ENCODE measurements at regions not wholly inside any gene's neighbourhood (a gene's known extent, or its start where the extent isn't known, plus 50 kb on each side); places are given as distances from the start of the nearest gene placed in this dataset.
A peak's percentile ranks its signal among the peaks of the same experiment; 100 is the strongest.

GRCh38 chr9:6703898-6704639, 53.7 kb upstream of the KDM4C start:
- DNase-seq, result peak; percentile 74

- DNase-seq, result no peak
Observed at GRCh38 chr9:6702707-6703106, 55.1 kb upstream of the KDM4C start.

DNA sequence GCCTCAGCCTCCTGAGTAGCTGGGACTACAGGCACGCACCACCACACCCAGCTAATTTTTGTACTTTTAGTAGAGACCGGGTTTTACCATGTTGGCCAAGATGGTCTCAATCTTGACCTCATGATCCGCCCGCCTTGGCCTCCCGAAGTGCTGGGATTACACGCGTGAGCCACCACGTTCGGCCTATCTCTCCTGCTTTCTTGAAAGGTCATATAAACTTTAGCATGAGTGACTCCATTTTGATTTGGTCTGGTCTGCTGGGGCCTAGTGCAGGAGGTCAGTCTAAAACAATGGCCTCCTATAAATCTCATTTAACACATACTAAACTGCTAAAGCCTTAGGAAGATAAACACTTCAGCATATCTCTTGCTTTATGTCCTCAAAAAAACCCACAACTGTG, 50.6 kb upstream of the GLDC start:
- DNase-seq, result no peak

DNA sequence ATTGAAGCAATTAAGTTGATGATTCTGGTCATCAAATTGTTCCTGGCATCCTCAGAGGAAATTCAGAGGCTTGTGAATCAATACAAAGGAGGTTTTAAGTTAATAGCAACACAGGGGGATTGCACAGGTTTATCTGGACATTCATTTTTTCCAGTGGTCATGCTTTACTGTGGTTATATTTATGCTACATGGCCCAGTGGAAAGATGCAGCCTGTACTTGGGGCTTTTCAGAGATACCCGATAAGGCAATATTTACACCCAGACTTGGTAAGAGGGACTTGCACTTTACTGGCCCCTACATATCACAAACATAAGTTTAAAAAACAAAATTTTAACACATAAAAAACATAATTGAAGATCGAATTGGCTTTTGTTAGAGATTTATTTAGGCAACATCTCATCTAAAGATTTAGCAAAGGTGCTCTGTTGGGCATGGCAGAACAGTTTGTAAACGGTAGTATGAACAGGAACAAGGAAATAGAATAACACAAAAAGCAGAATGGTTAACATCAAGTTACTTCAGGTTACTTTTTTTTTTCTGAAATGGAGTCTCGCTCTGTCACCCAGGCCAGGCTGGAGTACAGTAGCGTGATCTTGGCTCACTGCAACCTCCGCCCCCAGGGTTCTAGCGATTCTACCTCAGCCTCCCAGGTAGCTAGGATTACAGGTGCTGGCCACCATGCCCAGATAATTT, 49.7 kb upstream of the GLDC start:
- no peak for DNase-seq

All from right kidney (tissue), 1 donor.